Thyroid gland (tissue), 4 donors: ENCODE measurements at regions not wholly inside any gene's neighbourhood (a gene's known extent, or its start where the extent isn't known, plus 50 kb on each side); places are given as distances from the start of the nearest gene placed in this dataset.

Source experiments
- CTCF ChIP-seq, 6 experiments: fragments of 200-600 bp in 3 of 6; fragments of 450-650 bp in 3 of 6; sonication (generic) in 3 of 6; IDR thresholded peaks; one replicate each; pipeline ENCODE4 v1.5.1; 2016 to 2019; ENCODE audit warnings: antibody characterized with exemption in 6 of 6, mild to moderate bottlenecking in 2 of 6, inconsistent platforms in 1 of 6, moderate library complexity in 1 of 6
- POLR2A ChIP-seq, 2 donors: fragments of 450-650 bp; IDR thresholded peaks; one replicate each; pipeline ENCODE4 v1.6.1; 2017; ENCODE audit warnings: antibody characterized with exemption in 2 of 2, mild to moderate bottlenecking in 2 of 2, moderate library complexity in 1 of 2

DNA sequence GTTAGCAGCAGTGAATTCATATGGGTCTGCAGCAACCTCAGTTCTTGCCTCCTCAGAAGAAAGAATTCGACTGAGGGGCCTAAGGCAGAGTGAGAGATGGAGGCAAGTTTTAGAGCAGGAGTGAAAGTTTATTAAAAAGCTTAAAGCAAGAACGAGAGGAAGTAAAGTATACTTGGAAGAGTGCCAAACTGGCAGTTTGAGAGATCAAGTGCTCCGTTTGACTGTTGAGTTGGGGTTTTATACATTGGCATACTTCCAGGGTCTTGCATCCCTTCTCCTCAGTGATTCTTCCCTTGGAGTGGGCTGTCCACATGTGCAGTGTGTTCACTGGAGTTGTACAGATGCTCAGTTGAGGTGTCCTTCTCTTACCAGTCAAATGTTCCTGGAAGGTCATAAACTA lies 203.6 kb downstream of the SPATA31D1 start:
- TF ChIP-seq POLR2A (IDR thresholded peaks at IDR 0.05) (no peak), CTCF (IDR thresholded peaks at IDR 0.05) (no peak)
